HG02798 (cell line): ENCODE measurements at regions not wholly inside any gene's neighbourhood (a gene's known extent, or its start where the extent isn't known, plus 50 kb on each side); places are given as distances from the start of the nearest gene placed in this dataset.
"Not testable (repeated sequence)": the region's sequence is repeated elsewhere in the genome, so short reads cannot be mapped to it uniquely, and the experiment has no call there.

Source experiments
- ATAC-seq: cut with Tn5 transposase; IDR thresholded peaks from one replicate; pipeline ENCODE4 v1.9.1; 2021; ENCODE audit warnings: mild to moderate bottlenecking; ENCODE audit not compliant: unreplicated experiment, poor library complexity

- no peak for ATAC-seq
Measured at GRCh38 chr2:186138845-186139244, 347.2 kb upstream of the ZC3H15 start.

DNA sequence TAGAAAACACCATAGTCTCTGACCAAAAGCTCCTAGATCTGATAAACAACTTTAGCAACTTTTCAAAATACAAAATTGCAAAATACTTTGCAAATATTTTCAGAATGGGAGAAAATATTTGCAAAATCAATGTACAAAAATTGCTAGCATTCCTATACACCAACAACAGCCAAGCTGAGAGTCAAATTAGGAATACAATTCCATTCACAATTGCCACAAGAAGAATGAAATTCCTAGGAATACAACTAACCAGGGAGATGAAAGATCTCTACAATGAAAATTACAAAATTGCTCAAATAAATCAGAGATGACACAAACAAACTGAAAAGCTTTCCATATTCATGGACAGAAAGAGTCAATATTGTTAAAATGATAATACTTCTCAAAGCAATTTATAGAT lies 327.0 kb upstream of the ZC3H15 start:
- no peak for ATAC-seq

- no peak for ATAC-seq
Measured at GRCh38 chr2:186164325-186164724, 321.7 kb upstream of the ZC3H15 start.

DNA sequence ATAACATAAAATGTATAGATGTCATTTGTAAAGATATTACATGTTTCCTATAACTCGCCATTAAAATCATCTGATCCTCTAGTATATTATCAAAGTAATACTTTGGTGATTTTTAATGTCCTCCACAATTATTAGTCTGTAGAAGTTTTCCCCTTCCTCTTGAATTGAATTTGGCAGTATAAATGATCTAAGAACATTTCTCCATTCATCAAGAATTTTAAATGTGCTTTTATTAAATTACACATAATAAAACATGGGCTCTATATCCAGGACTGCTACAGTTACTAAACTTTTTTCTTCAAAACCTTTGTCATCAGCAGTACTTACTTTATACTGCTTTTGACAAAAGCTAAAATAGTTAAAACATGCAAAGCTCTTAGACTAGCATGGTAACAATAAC lies 315.4 kb upstream of the ZC3H15 start:
- ATAC-seq = no peak

DNA sequence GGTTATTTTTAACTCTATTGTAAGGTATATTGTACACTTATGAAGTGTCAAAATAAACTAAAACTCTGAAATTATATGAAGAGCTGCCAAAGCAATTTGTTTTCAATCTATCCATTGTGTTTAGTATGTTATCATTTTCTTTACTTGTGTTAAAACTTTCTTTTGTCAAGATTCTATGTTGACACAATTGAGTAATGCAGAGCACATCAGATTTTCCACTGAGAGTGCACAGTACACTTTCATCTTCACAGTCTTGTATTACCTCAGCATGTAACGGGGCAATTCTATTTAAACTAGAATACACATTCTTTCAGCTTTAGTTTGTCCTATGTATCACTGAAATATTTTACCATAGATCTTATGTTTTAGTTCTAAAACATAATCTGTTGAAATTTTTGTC lies 304.4 kb upstream of the ZC3H15 start:
- no peak for ATAC-seq

DNA sequence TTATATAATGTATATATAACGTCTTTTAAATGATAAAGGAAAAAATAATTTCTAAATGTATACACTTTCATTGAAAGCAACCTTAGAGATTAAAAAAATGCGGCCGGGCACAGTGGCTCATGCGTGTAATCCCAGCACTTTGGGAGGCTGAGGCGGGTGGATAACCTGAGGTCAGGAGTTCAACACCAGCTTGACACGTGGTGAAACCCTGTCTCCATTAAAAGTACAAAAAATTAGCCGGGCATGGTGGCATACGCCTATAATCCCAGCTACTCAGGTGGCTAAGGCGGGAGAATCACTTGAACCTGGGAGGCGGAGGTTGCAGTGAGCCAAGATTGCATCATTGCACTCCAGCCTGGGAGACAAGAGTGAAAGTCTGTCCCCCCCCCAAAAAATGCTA lies 303.7 kb upstream of the ZC3H15 start:
- ATAC-seq = not testable (repeated sequence)

DNA sequence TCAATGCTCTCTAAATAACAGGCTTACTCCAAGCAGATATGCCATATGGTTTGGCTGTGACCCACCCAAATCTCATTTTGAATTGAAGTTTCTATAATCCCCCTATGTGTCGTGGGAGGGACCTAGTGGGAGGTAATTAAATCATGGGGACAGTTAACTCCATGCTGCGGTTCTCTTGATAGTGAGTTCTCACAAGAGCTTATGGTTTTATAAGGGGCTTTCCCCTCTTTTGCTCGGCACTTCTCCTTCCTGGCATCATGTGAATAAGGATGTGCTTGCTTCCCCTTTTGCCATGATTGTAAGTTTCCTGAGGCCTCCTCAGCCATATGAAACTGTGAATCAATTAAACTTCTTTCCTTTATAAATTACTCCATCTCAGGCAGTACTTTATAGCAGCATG lies 302.7 kb upstream of the ZC3H15 start:
- no peak for ATAC-seq

- no peak for ATAC-seq
Measured at GRCh38 chr2:186187854-186188253, 298.2 kb upstream of the ZC3H15 start.

DNA sequence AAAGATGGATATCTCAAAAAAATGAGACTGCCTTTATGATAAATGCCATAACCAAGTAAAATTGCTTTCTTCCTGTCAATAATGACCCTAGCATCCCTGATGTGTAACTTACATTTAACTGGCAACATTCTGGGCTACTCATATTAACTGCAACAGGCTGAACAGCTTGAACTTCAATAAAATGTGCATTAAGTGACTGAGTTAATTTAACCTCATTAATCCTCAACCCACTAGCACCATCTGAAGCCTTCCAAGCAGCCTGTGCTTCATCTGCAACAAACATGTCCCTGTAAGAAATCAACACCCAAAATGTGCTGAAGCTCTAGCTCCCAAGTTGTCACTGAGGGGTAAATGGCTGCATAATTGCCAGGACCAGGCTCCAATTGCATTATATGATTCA lies 296.2 kb upstream of the ZC3H15 start:
- no peak for ATAC-seq

- ATAC-seq = no peak
Measured at GRCh38 chr2:186195696-186196095, 290.4 kb upstream of the ZC3H15 start.

DNA sequence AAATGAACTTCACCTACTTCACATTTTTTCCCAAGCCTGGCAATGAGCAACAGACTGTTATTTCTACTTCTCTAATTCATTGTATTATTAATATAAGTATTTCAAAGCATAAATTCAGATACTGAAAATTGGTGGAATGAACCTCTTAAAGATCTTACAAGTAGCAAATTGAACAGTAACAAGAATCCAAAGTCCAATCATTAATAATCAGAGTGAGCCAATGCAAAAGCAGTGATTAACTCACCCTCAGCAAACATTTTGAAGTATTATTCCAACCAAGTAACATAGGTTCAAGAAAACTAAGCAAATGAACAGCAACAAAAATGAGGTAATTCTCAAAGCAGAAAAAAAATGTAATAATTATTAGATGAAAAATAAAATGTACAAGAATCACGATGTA lies 288.1 kb upstream of the ZC3H15 start:
- no peak for ATAC-seq

GRCh38 chr2:186199029-186199428 lies 287.0 kb upstream of the ZC3H15 start:
- ATAC-seq = no peak

DNA sequence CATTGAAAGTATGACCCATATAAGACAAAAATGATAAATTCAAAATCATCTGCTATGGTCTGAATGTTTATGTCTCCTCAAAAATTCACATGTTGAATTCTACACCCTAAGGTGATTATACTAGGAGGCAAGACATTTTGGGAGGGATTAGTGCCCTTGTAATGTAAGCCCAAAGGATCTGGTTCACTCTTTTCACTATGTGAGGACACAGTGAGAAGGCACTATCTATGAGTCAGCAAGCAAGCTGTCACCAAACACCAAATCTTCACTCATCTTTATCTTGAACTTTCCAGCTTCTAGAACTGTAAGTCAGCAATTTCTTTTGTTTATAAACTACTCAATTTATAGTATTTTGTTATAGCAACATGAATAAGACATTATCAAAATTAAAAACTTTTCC lies 284.7 kb upstream of the ZC3H15 start:
- ATAC-seq = no peak

GRCh38 chr2:186205254-186205911 lies 280.7 kb upstream of the ZC3H15 start:
- ATAC-seq = no peak

GRCh38 chr2:186209532-186209931 lies 276.5 kb upstream of the ZC3H15 start:
- ATAC-seq = no peak

DNA sequence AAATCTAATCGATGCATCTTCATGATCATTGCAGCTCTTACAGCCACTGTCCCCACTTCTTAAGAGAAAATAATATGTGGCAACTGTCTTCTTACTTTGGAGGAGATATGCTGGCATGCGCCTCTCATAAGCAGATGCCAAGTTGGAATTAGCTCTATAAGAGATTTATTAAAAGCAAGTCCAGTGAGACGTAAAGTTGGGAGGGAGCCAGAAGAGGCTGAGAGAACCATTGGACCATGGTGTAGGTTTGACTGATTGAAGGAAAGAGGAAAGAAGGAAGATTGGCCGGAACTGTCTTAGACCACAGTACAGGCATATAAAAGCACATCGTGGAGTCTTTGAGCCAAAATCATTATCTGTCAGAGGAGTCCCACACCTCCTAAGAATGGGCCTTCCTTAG lies 265.7 kb upstream of the ZC3H15 start:
- ATAC-seq = no peak

- no peak for ATAC-seq
Measured at GRCh38 chr2:186229265-186229664, 256.8 kb upstream of the ZC3H15 start.

GRCh38 chr2:186241874-186242273 lies 244.2 kb upstream of the ZC3H15 start:
- ATAC-seq = no peak

DNA sequence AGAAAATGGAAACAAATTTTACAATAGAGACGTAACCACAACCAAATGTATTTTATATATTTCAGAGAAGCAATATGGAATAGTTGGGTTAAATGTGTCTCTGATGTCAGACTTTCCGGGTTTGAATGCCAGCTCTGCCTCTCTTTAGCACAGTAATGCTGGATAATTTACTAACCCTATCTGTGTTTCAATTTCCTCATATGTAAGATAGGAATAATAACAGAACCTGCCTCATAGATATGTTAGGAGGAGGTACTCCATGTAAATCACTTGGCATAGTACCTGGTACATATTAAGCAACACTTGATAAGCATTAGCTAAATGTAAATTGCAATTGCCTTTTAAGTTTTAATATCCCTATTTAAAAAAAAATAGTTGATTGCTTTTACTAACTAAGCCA lies 231.3 kb upstream of the ZC3H15 start:
- no peak for ATAC-seq

GRCh38 chr2:186255823-186256222 lies 230.2 kb upstream of the ZC3H15 start:
- ATAC-seq = no peak

GRCh38 chr2:186256540-186256939 lies 229.5 kb upstream of the ZC3H15 start:
- ATAC-seq = peak; percentile 64

- ATAC-seq = no peak
Measured at GRCh38 chr2:186263673-186264250, 222.3 kb upstream of the ZC3H15 start.
